ENCODE measurements at regions not wholly inside any gene's neighbourhood (a gene's known extent, or its start where the extent isn't known, plus 50 kb on each side); places are given as distances from the start of the nearest gene placed in this dataset.

- no peaks in the 10 kb centered on the region for H3K4me1 Mint-ChIP-seq
- Histone ChIP-seq H4K91ac (ENCODE audit: insufficient read length, low read depth, low read length) (no peak overlapping the region), H3K9ac (ENCODE audit: extremely low read depth, insufficient read length, low read length) (no peak overlapping the region), H4K20me1 (ENCODE audit: control insufficient read depth, insufficient read depth, insufficient read length) (no peaks in the 10 kb centered on the region), H2BK5ac (ENCODE audit: insufficient read length, low read length) (no peak overlapping the region), H3K23me2 (ENCODE audit: insufficient read length, low read depth, low read length, poor library complexity, severe bottlenecking) (no peaks in the 10 kb centered on the region), H3K4me1 (ENCODE audit: insufficient read depth, low read length) (no peaks in the 10 kb centered on the region), H3K79me2 (ENCODE audit: insufficient read depth, low read length) (no peaks in the 10 kb centered on the region), H3K4me2 (ENCODE audit: insufficient read depth, insufficient read length, low read length) (no peak overlapping the region), H3K4ac (ENCODE audit: low read depth, low read length) (no peak overlapping the region), H2BK20ac (ENCODE audit: low read depth, low read length, poor library complexity, severe bottlenecking) (no peak overlapping the region), H3K23ac (ENCODE audit: insufficient read length, low read depth, low read length) (no peak overlapping the region), H2AK5ac (ENCODE audit: insufficient read length, low read length) (no peak overlapping the region), H3K14ac (ENCODE audit: insufficient read depth, low read length) (no peak overlapping the region), H3K18ac (ENCODE audit: insufficient read length, low read depth, low read length) (no peak overlapping the region), H3K9me3 (ENCODE audit: control insufficient read depth, low read depth, low read length) (no peaks in the 10 kb centered on the region), H3K27ac (ENCODE audit: insufficient read length, low read depth, low read length) (no peak overlapping the region), H2AFZ (ENCODE audit: low read length) (no peak overlapping the region), H3K27me3 (ENCODE audit: insufficient read depth, low read length) (no peaks in the 10 kb centered on the region), H2BK15ac (ENCODE audit: low read depth, low read length) (no peak overlapping the region), H4K5ac (ENCODE audit: insufficient read length, low read depth, low read length) (no peak overlapping the region), H4K8ac (replicated peaks; ENCODE audit: insufficient read length, low read depth, low read length) (no peak overlapping the region), H3T11ph (ENCODE audit: low read length) (no peak overlapping the region), H3K79me1 (ENCODE audit: insufficient read depth, low read depth, low read length, poor library complexity, severe bottlenecking) (no peaks in the 10 kb centered on the region), H2BK12ac (ENCODE audit: insufficient read length, low read depth, low read length) (no peak overlapping the region), H2BK120ac (ENCODE audit: low read depth, low read length, poor library complexity, severe bottlenecking) (no peak overlapping the region), H3K56ac (ENCODE audit: insufficient read length, low read depth, low read length) (no peak overlapping the region)
- WGBS (ENCODE audit: extremely low coverage, insufficient read length, low lambda C conversion rate), result no CpG with 5 or more reads among the region's 7 CpGs
- H3K36me3 Mint-ChIP-seq (ENCODE audit: insufficient read depth in 1 of 3, low read depth in 3 of 3), result no peaks in the 10 kb centered on the region
- no peak overlapping the region for H3K4me3 Mint-ChIP-seq
- no peak for TF ChIP-seq CTCF (conservative IDR thresholded peaks at IDR 0.05)
- no peaks in the 10 kb centered on the region for H3K9me3 Mint-ChIP-seq
- no peak overlapping the region for H3K27ac Mint-ChIP-seq
- DNase-seq, result no peak
- no peaks in the 10 kb centered on the region for H3K27me3 Mint-ChIP-seq (ENCODE audit: low read depth)
These were observed 62.5 kb upstream of the LOC128125822 start for GRCh38 chr6:63509652-63510352.

Data from H9 (cell line).